HepG2 (cell line): ENCODE measurements at regions not wholly inside any gene's neighbourhood (a gene's known extent, or its start where the extent isn't known, plus 50 kb on each side); places are given as distances from the start of the nearest gene placed in this dataset.

Experiments
- ATAC-seq: fragments of 200-7000 bp; cut with Tn5 transposase; 3 replicates; pipeline ENCODE4 v1.9.1; 2020; ENCODE audit warnings: mild to moderate bottlenecking, moderate library complexity
- BruUV-seq: library from RNA; stranded (reverse); fragments of 400-500 nt; replicated peaks from 2 replicates; lab custom pipeline; 2021; lab: Mats Ljungman, UMichigan
- CTCF ChIA-PET: fragments of 300-600 bp; formaldehyde crosslinking; extraction: SDS; loops from one replicate; lab custom pipeline; 2021; ENCODE audit warnings: low total read pairs, inconsistent platforms, low intra/inter-chr PET ratio; lab: Yijun Ruan, JAX
- POLR2A ChIA-PET: fragments of 350-600 bp; sonication (Branson Sonifier 250); formaldehyde crosslinking; loops from one replicate; lab custom pipeline; 2020; ENCODE audit warnings: antibody characterized with exemption, inconsistent platforms; lab: Yijun Ruan, JAX
- DNase-seq: peaks from one replicate; pipeline ENCODE4 v3.0.0-alpha.2; 2015; ENCODE audit warnings: low spot score
- FAIRE-seq: peaks from 3 replicates; lab custom pipeline; 2011; peaks lifted over from hg19 to GRCh38; lab: Jason Lieb, UNC
- H2AFZ ChIP-seq: one replicate; pipeline ENCODE4 v1.6.1; 2011; ENCODE audit warnings: low read length, inconsistent platforms
- H3K27ac ChIP-seq: fragments of 300-600 bp; 3 replicates; pipeline ENCODE4 v1.8.0; 2011; ENCODE audit warnings: mixed run types, mild to moderate bottlenecking, mixed read lengths, low read length, inconsistent platforms; ENCODE audit not compliant: insufficient read depth; ENCODE audit errors: extremely low read length
- H3K27me3 ChIP-seq, 2 experiments: fragments of 200-600 bp in 1 of 2; 2 replicates in 1 of 2; 3 replicates in 1 of 2; pipeline versions ENCODE4 v1.6.0 to v1.8.0; 2011; ENCODE audit warnings: low read length in 2 of 2, mild to moderate bottlenecking in 2 of 2, moderate library complexity in 2 of 2, inconsistent platforms in 1 of 2; ENCODE audit not compliant: insufficient read depth in 2 of 2, control insufficient read depth in 1 of 2
- H3K36me3 ChIP-seq, 2 experiments: fragments of 200-600 bp in 1 of 2; replicated peaks in 1 of 2; 2 replicates in 1 of 2; 3 replicates in 1 of 2; pipeline versions ENCODE4 v1.5.1 to v1.8.0; 2011; ENCODE audit warnings: low read length in 2 of 2, inconsistent platforms in 1 of 2; ENCODE audit not compliant: insufficient read depth in 2 of 2, control insufficient read depth in 1 of 2
- H3K4me1 ChIP-seq: 2 replicates; pipeline ENCODE4 v1.5.1; 2012; ENCODE audit warnings: low read length, inconsistent platforms; ENCODE audit not compliant: insufficient read depth
- H3K4me2 ChIP-seq: 2 replicates; pipeline ENCODE4 v1.6.0; 2011; ENCODE audit warnings: low read depth, low read length, inconsistent platforms
- H3K4me3 ChIP-seq, 3 experiments: fragments of 200-600 bp in 1 of 3; sonication (generic), shearing (Covaris generic) in 1 of 3; replicated peaks in 1 of 3; 2 replicates each; pipeline ENCODE4 v1.5.1; 2011 to 2016; ENCODE audit warnings: low read length in 3 of 3, inconsistent platforms in 2 of 3, low read depth in 2 of 3, mild to moderate bottlenecking in 2 of 3, control low read depth in 1 of 3, mixed read lengths in 1 of 3; ENCODE audit not compliant: insufficient read depth in 1 of 3
- H3K79me2 ChIP-seq: one replicate; pipeline ENCODE4 v1.6.1; 2011; ENCODE audit warnings: low read length, inconsistent platforms; ENCODE audit not compliant: insufficient read depth
- H3K9ac ChIP-seq: 2 replicates; pipeline ENCODE4 v1.6.0; 2011; ENCODE audit warnings: mild to moderate bottlenecking, low read depth, low read length, inconsistent platforms; ENCODE audit not compliant: insufficient read depth
- H3K9me3 ChIP-seq: 2 replicates; pipeline ENCODE4 v1.5.1; 2012; ENCODE audit warnings: mild to moderate bottlenecking, low read length
- H4K20me1 ChIP-seq: 2 replicates; pipeline ENCODE4 v1.6.0; 2011; ENCODE audit warnings: inconsistent platforms, mild to moderate bottlenecking, low read length, moderate library complexity; ENCODE audit not compliant: insufficient read depth
- ASH2L ChIP-seq: fragments of 300-600, 200-600 bp; sonication (generic); IDR thresholded peaks from 2 replicates; pipeline ENCODE4 v1.7.0; 2017; ENCODE audit warnings: low read depth, mild to moderate bottlenecking, moderate library complexity, mixed read lengths, low read length; ENCODE audit not compliant: insufficient read length
- DPF2 ChIP-seq: sonication (generic); formaldehyde crosslinking; IDR thresholded peaks from 2 replicates; pipeline ENCODE4 v1.4.0; 2020; ENCODE audit warnings: mild to moderate bottlenecking, low read depth, missing genetic modification reagents, borderline replicate concordance
- IKZF4 ChIP-seq: sonication (generic); formaldehyde crosslinking; IDR thresholded peaks from 2 replicates; pipeline ENCODE4 v1.5.1; 2020; ENCODE audit warnings: borderline replicate concordance, mild to moderate bottlenecking, low read depth, missing genetic modification reagents; ENCODE audit errors: not compliant biosample characterization
- MATR3 ChIP-seq: sonication (generic); formaldehyde crosslinking; IDR thresholded peaks from 2 replicates; pipeline ENCODE4 v1.4.0; 2020; ENCODE audit warnings: missing genetic modification reagents
- TEAD3 ChIP-seq: optimal IDR thresholded peaks from 2 replicates; pipeline ENCODE3; 2016; ENCODE audit warnings: borderline replicate concordance
- XRCC5 ChIP-seq: fragments of 200-400 bp; formaldehyde crosslinking; optimal IDR thresholded peaks from 2 replicates; pipeline ENCODE3; 2017; ENCODE audit warnings: mild to moderate bottlenecking, low read length
- ZNF619 ChIP-seq: sonication (generic); formaldehyde crosslinking; IDR thresholded peaks from 2 replicates; pipeline ENCODE4 v1.4.0; 2020; ENCODE audit warnings: mild to moderate bottlenecking, missing genetic modification reagents
- ZNF768 ChIP-seq: sonication (generic); formaldehyde crosslinking; IDR thresholded peaks from 2 replicates; pipeline ENCODE4 v1.4.0; 2020; ENCODE audit warnings: missing genetic modification reagents
- WGBS: methylation state at CpG from one replicate; pipeline ENCODE4 v1.1.6; 2017; ENCODE audit warnings: low lambda C conversion rate; 5-methylcytosine and 5-hydroxymethylcytosine counted together
- in situ Hi-C: cut with HindIII; loops from 2 replicates; pipeline ENCODE4 v1.10.0; 2017; ENCODE audit warnings: low pct_unique_long_range_greater_than_20kb; ENCODE audit not compliant: extremely low pct_ligation_motif_present
- intact Hi-C: fragments of 100-400 bp; cut with micrococcal nuclease; formaldehyde crosslinking; loops from one replicate; pipeline ENCODE4 v1.10.0; 2022; ENCODE audit not compliant: unreplicated experiment
- TF ChIP-seq, protein P1 (sequence below): sonication (generic); formaldehyde crosslinking; IDR thresholded peaks from 2 replicates; pipeline ENCODE4 v1.4.0; 2020; ENCODE audit warnings: mild to moderate bottlenecking, missing genetic modification reagents

DNA sequence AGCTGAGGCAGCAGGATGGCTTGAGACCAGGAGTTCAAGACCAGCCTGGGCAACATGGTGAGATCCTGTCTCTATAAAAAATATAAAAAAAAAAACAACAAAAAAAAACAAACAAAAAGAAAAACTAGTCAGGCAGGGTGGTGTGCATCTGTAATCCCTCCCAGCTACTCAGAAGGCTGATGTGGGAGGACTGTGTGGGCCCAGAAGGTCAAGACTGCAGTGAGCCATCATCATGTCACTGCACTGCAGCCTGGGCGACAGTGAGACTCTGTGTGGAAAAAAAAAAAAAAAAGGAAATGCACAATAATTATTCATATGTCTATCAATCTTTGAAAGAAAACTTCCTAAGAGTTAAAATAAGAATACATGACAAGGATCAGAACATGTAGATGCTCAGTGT, 178.3 kb downstream of the SEM1 start:
- intact Hi-C loops, result no loop called here
- in situ Hi-C loops, result no loop called here
- no peak for TF ChIP-seq ZNF619
- TF ChIP-seq MATR3, result no peak
- TF ChIP-seq, all 625 proteins: peak for 0
- no peak overlapping the region for H3K27ac ChIP-seq
- H3K9me3 ChIP-seq, result no peaks in the 10 kb centered on the region
- H3K9ac ChIP-seq, result no peak overlapping the region
- ChIA-PET POLR2A (no interaction called here), CTCF (no interaction called here)
- 88% methylated on average over 1 of the region's 1 CpG for WGBS
- no peaks in the 10 kb centered on the region for H4K20me1 ChIP-seq
- H3K79me2 ChIP-seq, result no peaks in the 10 kb centered on the region
- FAIRE-seq (no peak), DNase-seq (no peak), ATAC-seq (no peak)
- no peak overlapping the region for H3K4me3 ChIP-seq
- no peak overlapping the region for H3K4me2 ChIP-seq
- H3K27me3 ChIP-seq, result no peaks in the 10 kb centered on the region
- H3K36me3 ChIP-seq, result no peaks in the 10 kb centered on the region
- no TSS peak for BruUV-seq
- H2AFZ ChIP-seq, result no peak overlapping the region
- H3K4me1 ChIP-seq, result no peaks in the 10 kb centered on the region

DNA sequence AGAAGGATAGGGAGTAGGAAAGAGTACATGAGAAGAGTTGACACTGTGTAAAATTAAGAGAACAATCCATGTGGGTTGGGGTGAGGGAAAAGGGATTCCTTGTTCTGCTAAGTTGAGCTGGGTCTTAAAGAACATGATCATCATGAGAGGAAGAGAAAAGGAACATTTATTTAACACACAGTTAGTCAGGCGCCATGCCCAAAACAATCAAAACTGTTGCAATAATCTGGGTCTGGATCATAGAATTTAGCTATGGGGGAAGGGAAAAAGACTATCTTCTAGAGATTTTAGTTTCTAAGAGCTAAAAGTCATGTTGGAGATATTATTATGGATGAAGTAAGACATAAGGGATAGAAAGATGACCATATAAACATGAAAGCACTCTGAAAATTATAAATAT, 178.9 kb downstream of the SEM1 start:
- no peak for FAIRE-seq
- Histone ChIP-seq H3K9me3 (no peaks in the 10 kb centered on the region), H3K9ac (no peak overlapping the region), H3K36me3 (no peaks in the 10 kb centered on the region), H3K4me3 (no peak overlapping the region), H3K27me3 (no peaks in the 10 kb centered on the region), H3K4me2 (no peak overlapping the region), H4K20me1 (no peaks in the 10 kb centered on the region), H3K27ac (no peak overlapping the region)
- in situ Hi-C loops, result no loop called here
- TF ChIP-seq ZNF768 (CRISPR knock-in tag) (no peak), IKZF4 (CRISPR knock-in tag) (no peak), TEAD3 (CRISPR knock-in tag) (no peak), ASH2L (no peak), XRCC5 (no peak), DPF2 (CRISPR knock-in tag) (no peak)
- TF ChIP-seq, protein P1, sequence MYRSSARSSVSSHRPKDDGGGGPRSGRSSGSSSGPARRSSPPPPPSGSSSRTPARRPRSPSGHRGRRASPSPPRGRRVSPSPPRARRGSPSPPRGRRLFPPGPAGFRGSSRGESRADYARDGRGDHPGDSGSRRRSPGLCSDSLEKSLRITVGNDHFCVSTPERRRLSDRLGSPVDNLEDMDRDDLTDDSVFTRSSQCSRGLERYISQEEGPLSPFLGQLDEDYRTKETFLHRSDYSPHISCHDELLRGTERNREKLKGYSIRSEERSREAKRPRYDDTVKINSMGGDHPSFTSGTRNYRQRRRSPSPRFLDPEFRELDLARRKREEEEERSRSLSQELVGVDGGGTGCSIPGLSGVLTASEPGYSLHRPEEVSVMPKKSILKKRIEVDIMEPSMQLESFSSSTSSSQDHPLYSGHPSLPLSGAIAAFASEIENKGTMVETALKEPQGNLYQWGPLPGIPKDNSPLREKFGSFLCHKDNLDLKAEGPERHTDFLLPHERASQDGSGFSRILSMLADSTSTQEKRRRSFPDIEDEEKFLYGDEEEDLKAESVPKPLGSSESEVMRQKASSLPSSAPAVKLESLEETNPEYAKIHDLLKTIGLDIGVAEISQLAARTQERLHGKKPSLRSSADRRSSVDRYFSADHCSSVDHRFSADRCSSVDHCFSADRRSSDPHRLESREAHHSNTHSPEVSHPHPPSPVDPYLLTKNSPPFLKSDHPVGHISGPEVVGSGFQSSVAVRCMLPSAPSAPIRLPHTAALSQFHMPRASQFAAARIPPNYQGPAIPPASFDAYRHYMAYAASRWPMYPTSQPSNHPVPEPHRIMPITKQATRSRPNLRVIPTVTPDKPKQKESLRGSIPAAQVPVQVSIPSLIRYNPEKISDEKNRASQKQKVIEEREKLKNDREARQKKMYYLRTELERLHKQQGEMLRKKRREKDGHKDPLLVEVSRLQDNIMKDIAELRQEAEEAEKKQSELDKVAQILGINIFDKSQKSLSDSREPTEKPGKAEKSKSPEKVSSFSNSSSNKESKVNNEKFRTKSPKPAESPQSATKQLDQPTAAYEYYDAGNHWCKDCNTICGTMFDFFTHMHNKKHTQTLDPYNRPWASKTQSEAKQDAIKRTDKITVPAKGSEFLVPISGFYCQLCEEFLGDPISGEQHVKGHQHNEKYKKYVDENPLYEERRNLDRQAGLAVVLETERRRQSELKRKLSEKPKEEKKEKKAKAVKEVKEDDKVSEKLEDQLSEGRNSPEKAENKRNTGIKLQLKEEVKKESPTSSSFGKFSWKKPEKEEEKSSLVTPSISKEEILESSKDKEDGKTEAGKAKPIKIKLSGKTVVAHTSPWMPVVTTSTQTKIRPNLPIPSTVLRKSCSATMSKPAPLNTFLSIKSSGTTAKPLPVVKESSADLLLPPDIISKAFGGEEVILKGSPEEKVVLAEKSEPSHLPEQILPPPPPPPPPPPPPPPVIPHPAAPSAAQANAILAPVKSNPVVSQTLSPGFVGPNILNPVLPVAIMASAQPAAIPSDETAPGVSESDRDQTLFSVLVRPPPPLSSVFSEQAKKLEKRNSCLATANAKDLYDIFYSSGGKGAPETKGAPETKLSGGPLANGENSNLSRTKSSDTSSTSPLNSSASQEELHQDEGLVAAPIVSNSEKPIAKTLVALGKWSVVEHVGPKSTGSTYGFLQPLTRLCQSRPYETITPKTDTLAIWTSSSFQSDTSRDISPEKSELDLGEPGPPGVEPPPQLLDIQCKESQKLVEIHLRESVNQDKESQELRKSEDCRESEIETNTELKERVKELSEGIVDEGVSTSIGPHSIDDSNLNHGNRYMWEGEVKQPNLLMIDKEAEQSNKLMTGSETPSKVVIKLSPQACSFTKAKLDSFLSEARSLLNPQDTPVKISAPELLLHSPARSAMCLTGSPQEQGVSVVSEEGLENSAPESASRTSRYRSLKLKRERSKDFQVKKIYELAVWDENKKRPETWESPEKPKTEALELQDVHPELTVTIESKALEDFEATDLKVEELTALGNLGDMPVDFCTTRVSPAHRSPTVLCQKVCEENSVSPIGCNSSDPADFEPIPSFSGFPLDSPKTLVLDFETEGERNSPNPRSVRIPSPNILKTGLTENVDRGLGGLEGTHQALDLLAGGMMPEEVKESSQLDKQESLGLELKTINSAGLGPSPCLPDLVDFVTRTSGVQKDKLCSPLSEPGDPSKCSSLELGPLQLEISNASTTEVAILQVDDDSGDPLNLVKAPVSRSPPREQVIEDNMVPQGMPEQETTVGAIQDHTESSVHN (CRISPR knock-in tag), result no peak
- TF ChIP-seq, all 625 proteins: peak for 0
- no peak for DNase-seq
- no TSS peak for BruUV-seq
- 76% methylated on average over 1 of the region's 1 CpG for WGBS
- ATAC-seq, result no peak
- H3K4me1 ChIP-seq, result no peaks in the 10 kb centered on the region
- H2AFZ ChIP-seq, result no peak overlapping the region
- POLR2A ChIA-PET, result no interaction called here
- H3K79me2 ChIP-seq, result no peaks in the 10 kb centered on the region
- intact Hi-C loops, result no loop called here
- CTCF ChIA-PET, result no interaction called here
